Mesenchymal stem cell (in vitro differentiated cells and primary cell): ENCODE measurements at regions not wholly inside any gene's neighbourhood (a gene's known extent, or its start where the extent isn't known, plus 50 kb on each side); places are given as distances from the start of the nearest gene placed in this dataset.

ENCODE experiments used
- DNase-seq: peaks from one replicate; pipeline ENCODE4 v3.0.0-alpha.2; 2013
- H2AFZ ChIP-seq: one replicate; pipeline ENCODE4 v1.6.1; 2013; ENCODE audit warnings: low read depth, mild to moderate bottlenecking, control low read depth, inconsistent platforms, low read length, moderate library complexity
- H2AK5ac ChIP-seq: 2 replicates; pipeline ENCODE4 v1.6.1; 2013; ENCODE audit warnings: low read length, moderate library complexity, mild to moderate bottlenecking, inconsistent platforms; ENCODE audit not compliant: severe bottlenecking
- H2BK120ac ChIP-seq: one replicate; pipeline ENCODE4 v1.6.1; 2013; ENCODE audit warnings: low read depth, mild to moderate bottlenecking, inconsistent platforms, low read length, moderate library complexity
- H2BK12ac ChIP-seq, 2 experiments: one replicate each; pipeline ENCODE4 v1.6.1; 2013; ENCODE audit warnings: inconsistent platforms in 2 of 2, low read length in 2 of 2, mild to moderate bottlenecking in 2 of 2, moderate library complexity in 2 of 2, control low read depth in 1 of 2
- H2BK15ac ChIP-seq: one replicate; pipeline ENCODE4 v1.6.1; 2013; ENCODE audit warnings: mild to moderate bottlenecking, low read depth, inconsistent platforms; ENCODE audit not compliant: poor library complexity, severe bottlenecking
- H2BK5ac ChIP-seq: 2 replicates; pipeline ENCODE4 v1.6.1; 2013; ENCODE audit warnings: low read depth, mild to moderate bottlenecking, low read length, control low read depth, inconsistent platforms; ENCODE audit not compliant: poor library complexity, severe bottlenecking
- H3K14ac ChIP-seq, 2 experiments: one replicate each; pipeline ENCODE4 v1.6.1; 2013; ENCODE audit warnings: inconsistent platforms in 2 of 2, low read length in 2 of 2, control low read depth in 1 of 2, mild to moderate bottlenecking in 1 of 2, moderate library complexity in 1 of 2
- H3K18ac ChIP-seq, 2 experiments: one replicate each; pipeline ENCODE4 v1.6.1; 2013; ENCODE audit warnings: inconsistent platforms in 2 of 2, low read length in 2 of 2, control low read depth in 1 of 2, low read depth in 1 of 2, mild to moderate bottlenecking in 1 of 2
- H3K23ac ChIP-seq, 2 experiments: one replicate each; pipeline ENCODE4 v1.6.1; 2013; ENCODE audit warnings: inconsistent platforms in 2 of 2, low read length in 2 of 2, mild to moderate bottlenecking in 2 of 2, moderate library complexity in 2 of 2, control low read depth in 1 of 2
- H3K27ac ChIP-seq: 2 replicates; pipeline ENCODE4 v1.5.1; 2013; ENCODE audit warnings: mild to moderate bottlenecking, moderate library complexity, low read length, control low read depth, inconsistent platforms; ENCODE audit not compliant: poor library complexity, severe bottlenecking
- H3K27me3 ChIP-seq, 2 experiments: 2 replicates each; pipeline versions ENCODE4 v1.6.1 to v1.7.0; 2013; ENCODE audit warnings: low read length in 2 of 2, mild to moderate bottlenecking in 2 of 2, moderate library complexity in 2 of 2, control low read depth in 1 of 2, inconsistent platforms in 1 of 2; ENCODE audit not compliant: control insufficient read depth in 1 of 2, insufficient read depth in 1 of 2
- H3K36me3 ChIP-seq, 2 experiments: 2 replicates each; pipeline versions ENCODE4 v1.6.1 to v1.7.0; 2013; ENCODE audit warnings: low read length in 2 of 2, control low read depth in 1 of 2, inconsistent platforms in 1 of 2, low read depth in 1 of 2, mild to moderate bottlenecking in 1 of 2; ENCODE audit not compliant: insufficient read depth in 2 of 2, control insufficient read depth in 1 of 2
- H3K4ac ChIP-seq, 2 experiments: one replicate each; pipeline ENCODE4 v1.6.1; 2013; ENCODE audit warnings: inconsistent platforms in 2 of 2, low read length in 2 of 2, mild to moderate bottlenecking in 2 of 2, moderate library complexity in 2 of 2, control low read depth in 1 of 2, low read depth in 1 of 2
- H3K4me1 ChIP-seq: 2 replicates; pipeline ENCODE4 v1.6.1; 2013; ENCODE audit warnings: low read depth, low read length, control low read depth; ENCODE audit not compliant: control insufficient read depth, insufficient read depth
- H3K4me2 ChIP-seq: 2 replicates; pipeline ENCODE4 v1.6.1; 2013; ENCODE audit warnings: low read length, mild to moderate bottlenecking, inconsistent platforms; ENCODE audit not compliant: poor library complexity, severe bottlenecking
- H3K4me3 ChIP-seq, 2 experiments: 2 replicates each; pipeline versions ENCODE4 v1.5.1 to v1.7.0; 2013; ENCODE audit warnings: low read length in 2 of 2, mild to moderate bottlenecking in 2 of 2, control low read depth in 1 of 2, low read depth in 1 of 2; ENCODE audit not compliant: insufficient read depth in 1 of 2
- H3K79me1 ChIP-seq: replicated peaks from 2 replicates; pipeline ENCODE4 v1.6.1; 2013; ENCODE audit warnings: mild to moderate bottlenecking, control low read depth, low read length, inconsistent platforms; ENCODE audit not compliant: poor library complexity, severe bottlenecking
- H3K9ac ChIP-seq: 2 replicates; pipeline ENCODE4 v1.7.0; 2013; ENCODE audit warnings: mild to moderate bottlenecking, low read length, moderate library complexity
- H3K9me3 ChIP-seq: 2 replicates; pipeline ENCODE4 v1.7.0; 2013; ENCODE audit warnings: mild to moderate bottlenecking, low read length; ENCODE audit not compliant: control insufficient read depth
- H4K8ac ChIP-seq: one replicate; pipeline ENCODE4 v1.6.1; 2013; ENCODE audit warnings: inconsistent platforms, mild to moderate bottlenecking, low read length, moderate library complexity
- H4K91ac ChIP-seq: one replicate; pipeline ENCODE4 v1.6.1; 2013; ENCODE audit warnings: mild to moderate bottlenecking, low read length, inconsistent platforms
- WGBS: methylation state at CpG from one replicate; pipeline ENCODE4 v1.1.7; 2013; ENCODE audit warnings: mixed read lengths; 5-methylcytosine and 5-hydroxymethylcytosine counted together

DNA sequence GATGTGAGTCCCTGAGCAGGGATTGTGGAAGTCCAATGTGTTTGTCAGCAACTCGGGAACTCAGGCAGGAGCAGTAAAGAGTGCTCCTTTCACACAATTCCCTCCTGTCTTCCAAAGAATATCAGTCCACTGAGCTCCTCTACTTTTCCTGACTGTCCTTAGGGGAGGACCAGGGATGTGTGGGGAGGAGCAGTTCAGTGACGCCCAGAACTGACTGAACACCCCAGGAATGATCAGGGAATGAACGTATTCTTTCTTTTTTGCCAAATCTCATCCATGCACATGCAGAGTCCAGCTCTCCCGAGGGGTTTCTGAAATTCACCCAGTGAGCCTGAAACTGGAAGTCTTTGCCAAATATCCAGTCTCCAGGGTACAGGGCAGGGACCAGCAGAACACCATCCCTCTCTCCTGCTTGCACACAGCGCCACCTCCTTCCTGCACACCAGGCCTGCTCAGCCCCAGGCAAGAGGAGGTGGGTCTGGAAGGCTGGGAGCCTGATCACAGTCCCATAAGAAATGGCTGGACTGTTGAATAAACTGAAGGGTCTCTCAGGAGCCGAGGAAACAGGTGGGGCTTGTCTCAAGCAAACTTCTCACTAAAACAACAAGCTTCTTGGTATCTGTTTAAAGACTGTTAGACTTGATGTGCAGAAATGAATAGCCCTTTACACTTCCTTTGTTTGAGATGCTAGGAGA lies 294.7 kb downstream of the C7orf25 start:
- Histone ChIP-seq H2AK5ac (no peak overlapping the region), H2BK12ac (no peak overlapping the region), H3K4me2 (no peak overlapping the region), H3K36me3 (no peaks in the 10 kb centered on the region), H4K91ac (no peak overlapping the region), H2AFZ (no peak overlapping the region), H3K27ac (no peak overlapping the region), H3K27me3 (peaks cover under 1 to 11% of the 10 kb centered on the region in 2 experiments), H3K9me3 (no peaks in the 10 kb centered on the region), H3K4ac (no peak overlapping the region), H3K79me1 (no peaks in the 10 kb centered on the region), H3K14ac (peak overlapping the region in 1 of 2 experiments; percentile 48), H3K4me3 (no peak overlapping the region), H4K8ac (no peak overlapping the region), H3K23ac (no peak overlapping the region), H3K9ac (no peak overlapping the region), H2BK15ac (no peak overlapping the region), H3K18ac (peak overlapping the region in 1 of 2 experiments; percentile 71), H2BK120ac (no peak overlapping the region), H2BK5ac (no peak overlapping the region), H3K4me1 (no peaks in the 10 kb centered on the region)
- 85% methylated on average over 2 of the region's 6 CpGs for WGBS
- DNase-seq, result no peak

DNA sequence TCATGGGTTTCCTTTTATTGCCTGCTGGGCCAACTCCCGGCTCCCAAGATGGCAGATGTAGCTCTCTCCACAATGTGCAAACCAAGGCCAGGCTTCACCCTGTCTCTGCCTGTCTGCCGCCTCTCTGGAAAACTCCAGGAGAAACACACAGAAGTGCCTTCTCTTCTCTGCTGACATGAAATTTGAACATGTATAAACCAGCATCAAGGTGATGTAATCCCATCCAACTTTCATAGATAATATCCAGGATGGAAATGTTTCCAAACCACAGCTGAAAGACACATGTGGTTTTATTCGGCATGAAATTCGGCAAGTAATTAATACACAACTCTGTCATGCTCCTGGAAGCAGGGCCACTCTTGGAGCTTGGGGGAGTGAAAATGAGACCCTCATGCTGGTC lies 297.2 kb downstream of the C7orf25 start:
- peak overlapping the region; percentile 49 for H2BK120ac ChIP-seq
- H2BK15ac ChIP-seq, result no peak overlapping the region
- H3K18ac ChIP-seq, result no peak overlapping the region
- no peaks in the 10 kb centered on the region for H3K9me3 ChIP-seq
- H3K36me3 ChIP-seq, result no peaks in the 10 kb centered on the region
- H2AK5ac ChIP-seq, result no peak overlapping the region
- no peak overlapping the region for H3K4ac ChIP-seq
- no peak for DNase-seq
- 95% methylated on average over 4 of the region's 4 CpGs for WGBS
- no peak overlapping the region for H3K4me3 ChIP-seq
- H3K14ac ChIP-seq, result no peak overlapping the region
- H2BK5ac ChIP-seq, result no peak overlapping the region
- no peak overlapping the region for H3K9ac ChIP-seq
- peaks cover 4 to 11% of the 10 kb centered on the region in 2 experiments for H3K27me3 ChIP-seq
- H3K23ac ChIP-seq, result no peak overlapping the region
- H3K27ac ChIP-seq, result no peak overlapping the region
- no peak overlapping the region for H4K8ac ChIP-seq
- H3K4me1 ChIP-seq, result no peaks in the 10 kb centered on the region
- H2BK12ac ChIP-seq, result no peak overlapping the region
- no peak overlapping the region for H3K4me2 ChIP-seq
- H4K91ac ChIP-seq, result peak overlapping the region; percentile 27
- no peak overlapping the region for H2AFZ ChIP-seq
- H3K79me1 ChIP-seq, result no peaks in the 10 kb centered on the region

DNA sequence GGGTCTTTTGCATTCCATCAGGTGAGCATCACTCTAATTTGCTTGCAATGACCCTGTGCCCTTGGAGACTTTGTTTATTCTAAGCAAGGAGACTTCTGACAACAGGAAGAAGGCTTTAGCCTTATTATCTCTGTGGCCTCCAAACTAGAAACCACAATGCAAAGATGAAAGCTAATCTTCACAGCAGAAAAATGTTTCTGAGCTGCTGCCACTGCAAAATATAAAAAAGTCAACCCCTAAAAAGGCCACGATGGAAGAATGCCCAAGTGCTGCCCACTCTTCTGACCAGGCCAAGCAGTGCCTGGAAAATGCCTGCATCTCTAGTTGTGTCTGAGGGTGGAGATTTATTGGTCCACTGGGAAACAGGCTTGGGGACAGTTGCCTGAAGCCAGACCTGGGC lies 299.9 kb downstream of the C7orf25 start:
- peaks cover 4% of the 10 kb centered on the region in 2 experiments for H3K27me3 ChIP-seq
- H3K4me1 ChIP-seq, result no peaks in the 10 kb centered on the region
- no peak overlapping the region for H4K8ac ChIP-seq
- H2BK12ac ChIP-seq, result peak overlapping the region in 1 of 2 experiments; percentile 77
- no peaks in the 10 kb centered on the region for H3K79me1 ChIP-seq
- H3K4me2 ChIP-seq, result no peak overlapping the region
- WGBS, result 53% methylated on average over 1 of the region's 1 CpG
- no peak overlapping the region for H3K23ac ChIP-seq
- no peak overlapping the region for H3K14ac ChIP-seq
- H3K9ac ChIP-seq, result no peak overlapping the region
- no peak overlapping the region for H2AK5ac ChIP-seq
- H2BK5ac ChIP-seq, result no peak overlapping the region
- H2BK120ac ChIP-seq, result no peak overlapping the region
- H4K91ac ChIP-seq, result no peak overlapping the region
- no peak overlapping the region for H2BK15ac ChIP-seq
- peak overlapping the region in 1 of 2 experiments; percentile 62 for H3K18ac ChIP-seq
- no peaks in the 10 kb centered on the region for H3K9me3 ChIP-seq
- DNase-seq, result peak; percentile 15
- H3K27ac ChIP-seq, result no peak overlapping the region
- H3K36me3 ChIP-seq, result no peaks in the 10 kb centered on the region
- no peak overlapping the region for H3K4ac ChIP-seq
- no peak overlapping the region for H2AFZ ChIP-seq
- no peak overlapping the region for H3K4me3 ChIP-seq

GRCh38 chr7:42611289-42611928 lies 300.5 kb downstream of the C7orf25 start:
- Histone ChIP-seq H3K14ac (no peak overlapping the region), H3K79me1 (no peaks in the 10 kb centered on the region), H2BK15ac (no peak overlapping the region), H3K4ac (peak overlapping the region in 1 of 2 experiments; percentile 35), H2BK120ac (no peak overlapping the region), H4K91ac (no peak overlapping the region), H3K9ac (no peak overlapping the region), H3K4me3 (no peak overlapping the region), H3K4me2 (no peak overlapping the region), H3K18ac (peak overlapping the region in 1 of 2 experiments; percentile 77), H4K8ac (no peak overlapping the region), H2BK12ac (peak overlapping the region in 1 of 2 experiments; percentile 68), H3K4me1 (no peaks in the 10 kb centered on the region), H3K27ac (no peak overlapping the region), H3K9me3 (no peaks in the 10 kb centered on the region), H3K23ac (no peak overlapping the region), H2BK5ac (no peak overlapping the region), H3K27me3 (peaks cover 4% of the 10 kb centered on the region in 2 experiments), H2AFZ (no peak overlapping the region), H3K36me3 (no peaks in the 10 kb centered on the region), H2AK5ac (no peak overlapping the region)
- DNase-seq, result no peak
- WGBS, result 90% methylated on average over 7 of the region's 7 CpGs
